ENCODE measurements at regions not wholly inside any gene's neighbourhood (a gene's known extent, or its start where the extent isn't known, plus 50 kb on each side); places are given as distances from the start of the nearest gene placed in this dataset.

GRCh38 chr20:63089051-63089907 is 82.5 kb upstream of the BHLHE23 start:
- TF ChIP-seq EZH2phosphoT487 (IDR thresholded peaks at IDR 0.05; ENCODE audit: insufficient read depth, low read depth) (no peak), EZH2 (IDR thresholded peaks at IDR 0.05; ENCODE audit: insufficient read depth, poor library complexity, severe bottlenecking) (no peak)
